ENCODE measurements at regions not wholly inside any gene's neighbourhood (a gene's known extent, or its start where the extent isn't known, plus 50 kb on each side); places are given as distances from the start of the nearest gene placed in this dataset.

DNA sequence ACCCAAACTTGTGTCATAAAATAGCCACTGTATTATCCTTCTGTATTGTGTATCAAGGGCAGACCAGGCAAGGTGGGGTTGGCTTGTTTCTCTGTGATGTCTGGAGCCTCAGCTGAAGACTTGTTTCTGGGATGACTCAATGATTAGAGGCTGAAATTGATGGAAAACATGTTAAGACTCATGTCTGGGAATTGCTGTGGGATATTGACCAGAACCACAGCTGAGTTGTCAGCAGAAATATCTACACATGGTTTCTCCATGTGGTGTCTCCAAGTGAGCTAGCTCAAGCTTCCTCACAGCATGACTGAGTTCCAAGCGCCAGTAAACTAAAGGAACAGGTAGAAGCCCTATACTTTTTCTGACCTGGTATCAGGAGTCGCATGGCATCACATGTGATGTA lies 128.5 kb upstream of the SYNDIG1 start:
- H3K9me3 Mint-ChIP-seq = peaks cover 0 to 3% (median 0%) of the 10 kb centered on the region in 6 donors

GRCh38 chr20:24339210-24339641 lies 130.2 kb upstream of the SYNDIG1 start:
- Mint-ChIP-seq H3K27me3 (ENCODE audit: low read depth in 3 of 3) (peaks cover 1 to 9% (median 1%) of the 10 kb centered on the region in 3 donors), H3K4me3 (no peak overlapping the region), H3K4me1 (peaks cover 4 to 16% of the 10 kb centered on the region in 2 donors), H3K9me3 (peaks cover 0 to 3% (median 0%) of the 10 kb centered on the region in 6 donors), H3K36me3 (peaks cover 0 to 3% (median 0%) of the 10 kb centered on the region in 3 donors), H3K27ac (no peak overlapping the region)
- DNase-seq = no peak

More for the DNA sequence above, 128.5 kb upstream of the SYNDIG1 start:
- Mint-ChIP-seq H3K27me3 (ENCODE audit: low read depth in 3 of 3) (peaks cover 0 to 6% (median 1%) of the 10 kb centered on the region in 3 donors), H3K36me3 (peaks cover 0 to 3% (median 0%) of the 10 kb centered on the region in 3 donors), H3K27ac (no peak overlapping the region), H3K4me3 (no peak overlapping the region), H3K4me1 (peaks cover 4 to 16% of the 10 kb centered on the region in 2 donors)
- no peak for DNase-seq

DNA sequence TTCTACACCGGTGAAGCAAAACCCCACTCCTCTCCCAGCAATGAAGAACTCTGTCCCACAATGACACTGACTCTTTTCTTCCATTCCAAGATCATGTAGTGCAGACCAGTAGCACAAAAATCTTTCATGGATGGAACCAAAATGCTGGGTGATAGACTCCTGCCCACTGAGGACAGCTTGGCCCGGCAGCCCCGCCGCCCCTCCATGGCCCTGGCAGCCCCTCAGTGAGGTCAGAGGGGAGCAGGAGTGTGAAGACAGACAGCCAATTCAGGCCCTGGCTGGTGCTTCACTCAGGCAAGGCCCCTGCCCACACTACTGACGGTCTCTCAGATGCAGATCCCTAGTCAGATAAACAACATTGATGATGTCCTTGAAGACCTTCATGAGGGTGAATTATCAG lies 131.9 kb upstream of the SYNDIG1 start:
- Mint-ChIP-seq H3K4me3 (no peak overlapping the region), H3K4me1 (peaks cover 4 to 16% of the 10 kb centered on the region in 2 donors), H3K27me3 (ENCODE audit: low read depth in 3 of 3) (peaks cover 1 to 13% (median 1%) of the 10 kb centered on the region in 3 donors)

DNA sequence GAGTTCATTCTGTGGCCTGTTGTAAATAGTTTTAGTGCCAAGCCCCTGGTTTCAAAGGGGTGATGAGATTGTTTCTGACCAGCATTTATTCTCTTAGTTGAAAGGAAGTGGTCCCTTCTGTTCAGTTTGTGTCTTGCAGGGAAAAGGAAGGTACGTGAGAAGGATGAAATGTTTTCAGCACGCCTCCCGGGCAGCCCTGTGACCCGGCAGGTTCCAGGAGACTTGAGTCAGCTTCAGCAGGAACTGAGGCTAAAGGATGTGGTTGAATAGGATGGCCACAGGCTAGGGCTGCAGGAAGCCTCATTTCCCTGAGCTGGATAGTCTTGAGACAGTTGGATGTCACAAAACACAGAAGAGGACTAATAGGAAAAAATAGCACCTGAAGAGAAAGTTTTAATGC lies 132.4 kb upstream of the SYNDIG1 start:
- peaks cover 1 to 13% (median 1%) of the 10 kb centered on the region in 3 donors for H3K27me3 Mint-ChIP-seq (ENCODE audit: low read depth in 3 of 3)
- no peak overlapping the region for H3K27ac Mint-ChIP-seq
- H3K4me1 Mint-ChIP-seq = peaks cover 4 to 16% of the 10 kb centered on the region in 2 donors
- peaks cover 0 to 3% (median 0%) of the 10 kb centered on the region in 6 donors for H3K9me3 Mint-ChIP-seq
- H3K36me3 Mint-ChIP-seq = peaks cover 0 to 3% (median 0%) of the 10 kb centered on the region in 3 donors
- H3K4me3 Mint-ChIP-seq = no peak overlapping the region
- no peak for DNase-seq

More for the DNA sequence above, 131.9 kb upstream of the SYNDIG1 start:
- Mint-ChIP-seq H3K9me3 (peaks cover 0 to 3% (median 0%) of the 10 kb centered on the region in 6 donors), H3K36me3 (peaks cover 0 to 3% (median 0%) of the 10 kb centered on the region in 3 donors), H3K27ac (no peak overlapping the region)
- no peak for DNase-seq

DNA sequence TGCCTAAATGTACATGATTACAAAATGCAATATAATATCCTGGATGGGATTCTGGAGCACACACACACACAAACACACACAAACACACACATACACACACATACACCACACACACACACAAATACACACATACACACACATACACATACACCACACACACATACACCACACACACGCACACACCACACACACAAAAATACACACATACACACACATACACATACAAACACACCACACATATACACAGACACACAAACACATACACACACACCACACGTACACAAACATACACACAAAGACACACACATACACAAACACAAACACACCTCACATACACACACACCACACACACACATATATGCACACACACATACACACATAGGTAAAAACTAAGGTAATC lies 134.6 kb upstream of the SYNDIG1 start:
- no peaks in the 10 kb centered on the region for H3K36me3 Mint-ChIP-seq
- H3K27ac Mint-ChIP-seq = no peak overlapping the region
- H3K4me3 Mint-ChIP-seq = no peak overlapping the region
- peaks cover 0 to 2% (median 0%) of the 10 kb centered on the region in 6 donors for H3K9me3 Mint-ChIP-seq
- peaks cover 1 to 10% (median 1%) of the 10 kb centered on the region in 3 donors for H3K27me3 Mint-ChIP-seq (ENCODE audit: low read depth in 3 of 3)
- no peak for DNase-seq
- peaks cover 4 to 16% of the 10 kb centered on the region in 2 donors for H3K4me1 Mint-ChIP-seq

DNA sequence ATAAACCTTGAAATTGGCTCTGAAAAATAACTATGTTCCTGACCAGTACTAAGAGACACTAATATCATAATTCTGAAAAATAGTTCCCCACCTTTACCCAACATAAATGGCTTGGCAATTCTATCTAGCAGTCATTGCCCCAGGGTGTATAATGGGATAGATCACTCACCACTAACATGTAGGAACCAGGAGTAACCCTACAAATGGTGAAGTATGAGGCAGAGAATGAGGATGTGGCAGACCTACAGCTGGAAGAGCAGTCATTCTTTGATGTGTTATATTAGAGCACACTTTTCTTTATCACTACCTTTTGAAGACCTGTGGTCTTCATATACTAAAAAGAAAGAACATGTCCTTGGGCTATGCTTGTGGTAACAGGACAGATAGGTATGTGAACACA lies 136.5 kb upstream of the SYNDIG1 start:
- H3K27ac Mint-ChIP-seq = no peak overlapping the region
- H3K9me3 Mint-ChIP-seq = no peaks in the 10 kb centered on the region
- H3K4me1 Mint-ChIP-seq = peaks cover 4 to 15% of the 10 kb centered on the region in 2 donors
- H3K27me3 Mint-ChIP-seq (ENCODE audit: low read depth in 3 of 3) = peaks cover 1 to 6% (median 1%) of the 10 kb centered on the region in 3 donors
- DNase-seq = no peak
- no peak overlapping the region for H3K4me3 Mint-ChIP-seq
- H3K36me3 Mint-ChIP-seq = no peaks in the 10 kb centered on the region

DNA sequence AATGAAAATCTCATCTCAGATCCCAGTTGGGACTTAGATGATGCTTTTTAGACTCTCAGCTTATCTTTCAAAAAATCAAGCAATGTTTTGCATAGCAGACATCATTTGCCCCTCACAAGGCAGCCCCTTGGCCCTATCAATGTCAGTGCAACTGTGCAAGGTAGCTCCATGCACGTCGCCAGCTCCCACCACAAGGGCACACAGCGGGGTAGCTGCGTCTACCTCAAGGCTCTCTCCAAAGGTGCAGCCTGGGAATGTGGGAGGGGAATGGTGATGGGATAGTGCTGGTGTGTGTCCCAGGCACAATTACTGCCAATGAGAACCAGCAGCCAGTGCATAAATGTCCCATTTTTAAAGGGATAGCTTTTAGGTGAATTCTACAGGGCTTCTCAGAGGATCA lies 137.5 kb upstream of the SYNDIG1 start:
- H3K9me3 Mint-ChIP-seq = no peaks in the 10 kb centered on the region
- peaks cover under 1 to 5% of the 10 kb centered on the region in 2 donors for H3K4me1 Mint-ChIP-seq
- no peaks in the 10 kb centered on the region for H3K36me3 Mint-ChIP-seq
- no peak overlapping the region for H3K4me3 Mint-ChIP-seq
- H3K27ac Mint-ChIP-seq = no peak overlapping the region
- no peak for DNase-seq
- peaks cover 1 to 6% (median 3%) of the 10 kb centered on the region in 3 donors for H3K27me3 Mint-ChIP-seq (ENCODE audit: low read depth in 3 of 3)

GRCh38 chr20:24328901-24329300 lies 140.5 kb upstream of the SYNDIG1 start:
- H3K4me1 Mint-ChIP-seq = peaks cover 0 to 2% of the 10 kb centered on the region in 2 donors
- no peak overlapping the region for H3K27ac Mint-ChIP-seq
- H3K9me3 Mint-ChIP-seq = no peaks in the 10 kb centered on the region
- H3K27me3 Mint-ChIP-seq (ENCODE audit: low read depth in 3 of 3) = peaks cover 0 to 6% (median 3%) of the 10 kb centered on the region in 3 donors
- no peak overlapping the region for H3K4me3 Mint-ChIP-seq
- H3K36me3 Mint-ChIP-seq = no peaks in the 10 kb centered on the region
- DNase-seq = no peak

- H3K4me3 Mint-ChIP-seq = no peak overlapping the region
- peaks cover 2 to 6% (median 5%) of the 10 kb centered on the region in 3 donors for H3K27me3 Mint-ChIP-seq (ENCODE audit: low read depth in 3 of 3)
- H3K4me1 Mint-ChIP-seq = peaks cover 0 to 8% of the 10 kb centered on the region in 2 donors
- DNase-seq = no peak
- H3K27ac Mint-ChIP-seq = no peak overlapping the region
- no peaks in the 10 kb centered on the region for H3K9me3 Mint-ChIP-seq
- H3K36me3 Mint-ChIP-seq = no peaks in the 10 kb centered on the region
Observed at GRCh38 chr20:24321973-24322372, 147.5 kb upstream of the SYNDIG1 start.

DNA sequence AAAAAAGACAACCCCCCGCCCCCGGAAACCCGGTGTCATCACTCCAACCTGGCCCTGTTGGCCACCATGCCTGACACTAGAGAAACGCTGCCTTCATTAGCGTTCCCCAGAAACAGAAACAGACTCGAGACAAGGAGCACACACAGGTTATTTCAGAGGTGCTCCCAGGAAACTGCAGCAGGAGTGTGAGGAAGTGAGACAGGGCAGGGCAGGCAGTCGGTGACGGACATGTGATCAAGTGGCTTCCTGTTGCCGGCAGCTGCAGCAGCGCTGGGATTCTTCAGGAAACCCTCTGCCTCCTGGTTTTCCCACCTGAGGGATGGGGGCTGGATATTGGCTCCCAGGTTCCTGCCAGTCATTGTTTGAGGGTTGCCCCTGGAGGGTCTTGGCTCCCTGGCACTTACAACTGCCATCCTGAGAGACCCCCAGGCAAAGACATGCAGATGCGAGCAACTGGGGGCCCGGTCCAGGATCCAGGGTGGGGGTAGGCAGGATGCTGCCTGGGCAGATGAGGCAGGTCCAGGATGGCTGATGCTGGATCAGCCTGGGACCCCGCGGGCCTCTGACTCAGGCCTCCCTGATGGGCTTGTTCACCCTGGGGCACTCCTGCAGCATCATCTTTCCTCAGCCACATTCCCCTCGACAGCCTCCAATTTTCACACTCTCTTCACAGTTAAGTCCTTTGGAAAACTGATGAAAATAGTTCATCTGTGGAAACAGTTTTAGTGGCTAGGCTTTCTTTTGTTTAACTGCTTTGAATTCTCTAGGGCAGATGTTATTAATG lies 150.7 kb upstream of the SYNDIG1 start:
- H3K27ac Mint-ChIP-seq = no peak overlapping the region
- no peaks in the 10 kb centered on the region for H3K36me3 Mint-ChIP-seq
- H3K4me3 Mint-ChIP-seq = no peak overlapping the region
- no peaks in the 10 kb centered on the region for H3K9me3 Mint-ChIP-seq
- no peak for DNase-seq
- peaks cover 0 to 6% of the 10 kb centered on the region in 2 donors for H3K4me1 Mint-ChIP-seq
- peaks cover 2 to 5% (median 4%) of the 10 kb centered on the region in 3 donors for H3K27me3 Mint-ChIP-seq (ENCODE audit: low read depth in 3 of 3)

DNA sequence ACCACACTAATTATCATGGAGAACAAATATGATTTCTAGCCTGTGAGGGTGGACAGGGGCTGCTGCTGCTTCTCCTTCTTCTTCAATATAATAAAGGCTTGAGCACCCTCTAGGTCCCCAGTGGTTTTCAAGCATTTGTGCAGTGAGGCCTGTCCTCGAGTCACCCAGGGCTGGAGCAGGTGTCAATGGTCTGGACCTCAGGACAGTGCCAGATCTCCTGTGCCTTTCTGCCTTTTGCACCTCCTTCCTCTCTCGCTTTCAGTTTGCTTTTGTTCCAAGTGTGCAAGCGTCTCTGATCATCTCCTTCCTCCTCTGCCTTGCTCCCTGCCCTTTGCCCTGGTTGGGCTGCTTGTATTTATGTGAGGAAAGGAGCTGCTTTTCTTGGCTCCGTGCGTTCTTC lies 152.2 kb upstream of the SYNDIG1 start:
- DNase-seq = no peak
- Mint-ChIP-seq H3K4me1 (peaks cover 0 to 6% of the 10 kb centered on the region in 2 donors), H3K36me3 (no peaks in the 10 kb centered on the region), H3K4me3 (no peak overlapping the region), H3K27ac (no peak overlapping the region), H3K27me3 (ENCODE audit: low read depth in 3 of 3) (peaks cover 1 to 5% (median 4%) of the 10 kb centered on the region in 3 donors), H3K9me3 (no peaks in the 10 kb centered on the region)

DNA sequence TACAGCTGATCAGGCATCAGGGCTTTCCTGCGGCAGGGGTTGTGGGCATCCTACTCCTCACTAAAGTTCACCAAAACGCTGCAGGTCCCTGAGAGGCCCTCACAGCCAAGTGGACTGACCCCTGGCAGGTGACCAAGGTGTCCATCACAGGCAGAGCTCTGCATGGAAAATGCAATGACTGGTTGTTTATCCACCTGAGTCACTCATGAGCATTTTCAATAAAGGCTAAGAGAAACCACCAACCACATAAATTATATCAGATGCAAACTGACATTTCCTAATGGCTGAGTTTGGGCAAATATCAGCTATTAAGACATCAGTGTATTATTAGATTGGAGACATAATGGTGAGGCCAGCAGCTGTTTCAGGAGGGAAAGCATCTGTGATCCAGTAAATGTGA lies 152.7 kb upstream of the SYNDIG1 start:
- Mint-ChIP-seq H3K27me3 (ENCODE audit: low read depth in 3 of 3) (peaks cover 0 to 5% (median 4%) of the 10 kb centered on the region in 3 donors), H3K9me3 (no peaks in the 10 kb centered on the region), H3K4me3 (no peak overlapping the region), H3K36me3 (no peaks in the 10 kb centered on the region), H3K4me1 (peaks cover 0 to 6% of the 10 kb centered on the region in 2 donors), H3K27ac (no peak overlapping the region)
- DNase-seq = no peak

GRCh38 chr20:24314053-24314452 lies 155.4 kb upstream of the SYNDIG1 start:
- DNase-seq = no peak
- no peak overlapping the region for H3K4me3 Mint-ChIP-seq
- peaks cover 0 to 6% of the 10 kb centered on the region in 2 donors for H3K4me1 Mint-ChIP-seq
- H3K27me3 Mint-ChIP-seq (ENCODE audit: low read depth in 3 of 3) = peaks cover 2 to 8% (median 2%) of the 10 kb centered on the region in 3 donors
- H3K36me3 Mint-ChIP-seq = no peaks in the 10 kb centered on the region
- H3K27ac Mint-ChIP-seq = no peak overlapping the region
- no peaks in the 10 kb centered on the region for H3K9me3 Mint-ChIP-seq

- no peak for DNase-seq
- Mint-ChIP-seq H3K9me3 (no peaks in the 10 kb centered on the region), H3K27ac (no peak overlapping the region), H3K27me3 (ENCODE audit: low read depth in 3 of 3) (peaks cover 2 to 11% (median 3%) of the 10 kb centered on the region in 3 donors), H3K36me3 (no peaks in the 10 kb centered on the region), H3K4me1 (no peaks in the 10 kb centered on the region), H3K4me3 (no peak overlapping the region)
Observed at GRCh38 chr20:24309596-24309995, 159.8 kb upstream of the SYNDIG1 start.
